WI38 (cell line): ENCODE measurements at regions not wholly inside any gene's neighbourhood (a gene's known extent, or its start where the extent isn't known, plus 50 kb on each side); places are given as distances from the start of the nearest gene placed in this dataset.

ENCODE experiments used
- H3K4me3 ChIP-seq: 2 replicates; pipeline ENCODE4 v1.5.1; 2011; ENCODE audit warnings: low read depth, mild to moderate bottlenecking, control low read depth, low read length
- CTCF ChIP-seq: IDR thresholded peaks from 2 replicates; pipeline ENCODE4 v1.5.1; 2012; ENCODE audit warnings: low read depth, mild to moderate bottlenecking, control low read depth, low read length

DNA sequence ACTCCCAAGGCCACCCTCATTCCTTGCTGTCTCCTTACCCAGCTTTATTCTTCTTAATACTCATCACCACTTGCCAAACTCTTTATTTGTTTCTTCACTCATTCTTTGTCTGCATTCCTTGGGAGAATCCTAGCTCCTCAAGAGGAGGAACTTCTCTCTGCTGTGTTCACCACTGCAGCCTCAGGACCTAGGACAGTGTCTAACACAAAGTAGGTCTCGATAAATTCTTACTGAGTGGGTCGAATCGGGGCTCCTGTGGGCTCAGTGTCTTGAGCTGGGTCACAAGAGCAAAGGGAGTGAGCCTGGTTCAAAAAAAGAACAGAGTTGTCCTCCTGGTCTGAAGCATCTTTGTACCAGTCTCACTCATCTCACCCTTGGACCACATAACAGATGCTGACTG, 224.1 kb upstream of the TMEM132C start:
- H3K4me3 ChIP-seq: no peak overlapping the region
- TF ChIP-seq CTCF: no peak

GRCh38 chr12:128043317-128043716, 223.7 kb upstream of the TMEM132C start:
- H3K4me3 ChIP-seq: no peak overlapping the region
- no peak for TF ChIP-seq CTCF

DNA sequence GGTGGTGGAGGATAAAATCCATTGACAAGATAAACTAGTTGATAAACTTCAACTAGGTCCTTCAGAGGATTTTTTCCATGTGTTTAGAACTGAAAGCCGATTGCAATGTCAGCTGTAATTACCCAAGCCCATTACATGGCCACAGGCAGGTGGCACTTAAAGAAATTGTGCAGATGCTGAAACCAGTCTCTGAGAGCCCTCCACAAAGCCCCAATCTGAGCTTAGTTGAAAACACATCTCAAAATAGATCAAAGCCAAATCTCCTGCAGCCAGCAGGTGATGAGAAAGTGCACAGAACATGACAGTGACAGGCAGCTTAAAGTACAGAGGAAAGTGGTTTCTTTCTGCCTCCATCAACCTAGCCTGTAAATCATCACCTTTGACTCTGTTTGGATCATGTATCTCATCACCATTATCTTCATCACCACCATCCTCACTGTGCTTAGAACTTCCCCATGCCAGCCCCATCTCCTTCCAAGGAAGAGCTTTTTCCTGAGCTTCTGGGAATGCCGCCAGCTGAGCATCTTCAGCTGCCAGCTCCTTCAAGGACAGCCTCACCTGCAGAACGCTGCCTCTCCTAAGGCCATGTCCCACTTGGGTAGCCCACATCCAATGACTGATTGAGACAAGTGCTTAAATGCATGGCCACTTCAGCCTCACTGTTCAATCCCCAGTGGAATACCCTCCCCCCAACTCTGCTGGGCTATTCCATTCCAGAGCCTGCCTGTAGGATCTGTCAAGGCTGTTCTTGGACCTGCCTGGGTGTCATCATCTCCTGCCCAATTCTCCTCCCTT, 219.5 kb upstream of the TMEM132C start:
- no peak overlapping the region for H3K4me3 ChIP-seq
- TF ChIP-seq CTCF: no peak

- no peak overlapping the region for H3K4me3 ChIP-seq
- TF ChIP-seq CTCF: no peak
Observed at GRCh38 chr12:128052331-128052730, 214.6 kb upstream of the TMEM132C start.

- no peak for TF ChIP-seq CTCF
- H3K4me3 ChIP-seq: no peak overlapping the region
Observed at GRCh38 chr12:128052777-128053176, 214.2 kb upstream of the TMEM132C start.

- no peak overlapping the region for H3K4me3 ChIP-seq
- TF ChIP-seq CTCF: no peak
Observed at GRCh38 chr12:128055567-128055966, 211.4 kb upstream of the TMEM132C start.

DNA sequence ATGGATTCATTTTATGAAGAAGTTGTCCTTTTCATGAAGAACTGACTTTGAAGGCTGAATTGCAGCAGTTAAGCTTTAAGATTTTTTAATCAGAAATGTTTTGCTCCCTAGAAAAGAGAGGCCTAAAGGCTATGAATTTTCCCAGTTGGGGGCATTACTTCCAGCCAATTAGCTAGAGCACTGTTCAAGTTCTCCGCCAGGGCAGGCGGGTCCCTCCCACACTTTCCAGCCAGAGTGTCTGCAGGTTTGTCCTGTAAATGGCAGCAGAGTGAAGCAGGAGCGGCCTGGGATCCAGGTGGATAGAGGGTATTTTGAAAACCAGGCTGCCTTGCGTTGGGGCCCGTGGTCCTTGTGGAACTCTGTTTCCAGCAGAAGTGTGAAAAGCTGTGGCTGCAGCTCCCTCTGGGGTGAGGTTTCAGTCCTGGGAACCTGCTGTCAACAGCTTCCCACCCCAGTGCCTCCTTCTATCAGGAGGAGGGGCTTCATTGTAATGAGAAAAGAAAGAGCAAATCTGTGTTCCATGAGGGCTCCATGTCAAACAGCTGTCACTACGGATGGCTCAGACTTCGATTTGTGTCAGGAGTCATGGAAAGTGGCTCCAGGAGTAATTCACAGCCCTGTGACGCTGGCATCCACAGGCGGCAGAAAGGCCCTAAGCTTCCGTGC, 210.7 kb upstream of the TMEM132C start:
- no peak overlapping the region for H3K4me3 ChIP-seq
- no peak for TF ChIP-seq CTCF
